ENCODE measurements at regions not wholly inside any gene's neighbourhood (a gene's known extent, or its start where the extent isn't known, plus 50 kb on each side); places are given as distances from the start of the nearest gene placed in this dataset.

DNA sequence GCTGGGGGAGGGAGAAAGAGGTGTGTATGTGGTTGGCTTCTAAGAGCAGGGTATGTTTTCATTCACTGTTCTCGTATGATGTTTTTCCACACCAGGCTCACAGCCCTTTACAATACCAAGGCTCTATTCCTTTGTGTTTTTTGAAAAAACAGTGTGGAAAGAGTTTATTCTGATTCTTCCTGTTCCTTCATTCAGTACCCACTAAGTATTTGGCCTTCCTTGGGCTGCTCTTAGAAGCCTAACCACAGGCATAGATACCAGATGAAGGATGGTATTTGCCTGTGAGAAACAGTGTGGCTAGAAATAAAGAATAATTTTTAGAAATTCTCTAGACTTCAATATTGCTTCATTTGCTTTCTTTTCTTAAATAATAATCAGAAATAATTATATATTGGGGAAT lies 518.0 kb upstream of the DIPK2B start:
- Histone ChIP-seq H3K36me3 (ENCODE audit: control insufficient read depth, insufficient read depth, low read length) (no peaks in the 10 kb centered on the region), H3K4me1 (ENCODE audit: control insufficient read depth, insufficient read depth, low read length) (no peaks in the 10 kb centered on the region; the same call in 1 of the 2 replicates), H4K91ac (ENCODE audit: insufficient read depth, low read depth, low read length) (no peak overlapping the region), H3K4me2 (ENCODE audit: low read depth, low read length) (no peak overlapping the region), H3K18ac (ENCODE audit: low read depth, low read length) (no peak overlapping the region; the same call in 1 of the 2 replicates), H3K14ac (replicated peaks; ENCODE audit: low read depth, low read length) (no peak overlapping the region), H3K79me1 (ENCODE audit: low read depth in 1 of 2, low read length in 2 of 2) (peaks cover 0 to 4% of the 10 kb centered on the region in 2 experiments; a peak in 1 of 4 replicates), H3K9ac (ENCODE audit: low read depth, low read length) (no peak overlapping the region), H3K9me1 (ENCODE audit: insufficient read depth, low read length) (no peaks in the 10 kb centered on the region), H3K9me3 (ENCODE audit: control insufficient read depth, insufficient read depth, low read length) (no peaks in the 10 kb centered on the region), H3K27ac (ENCODE audit: insufficient read depth, low read length) (no peak overlapping the region), H2BK20ac (ENCODE audit: low read depth, low read length) (peak overlapping the region; percentile 69; the same call in 1 of the 2 replicates), H3K4me3 (ENCODE audit: insufficient read depth, low read depth, low read length) (no peak overlapping the region), H2BK120ac (ENCODE audit: low read depth, low read length) (peak overlapping the region; percentile 2; the same call in 1 of the 2 replicates), H3K23ac (ENCODE audit: low read depth, low read length) (no peak overlapping the region), H4K5ac (ENCODE audit: low read depth, low read length) (no peak overlapping the region), H4K8ac (ENCODE audit: low read depth in 2 of 2, low read length in 2 of 2) (peak overlapping the region in 1 of 2 experiments; percentile 0; a peak in 1 of 4 replicates), H3K27me3 (ENCODE audit: control insufficient read depth, insufficient read depth, low read length) (no peaks in the 10 kb centered on the region), H3K56ac (ENCODE audit: extremely low read depth, insufficient read depth, low read length) (no peak overlapping the region), H2BK5ac (ENCODE audit: low read depth, low read length, poor library complexity, severe bottlenecking) (no peak overlapping the region), H4K20me1 (ENCODE audit: insufficient read depth, low read length) (no peaks in the 10 kb centered on the region), H2AK9ac (replicated peaks; ENCODE audit: low read depth, low read length, poor library complexity) (no peak overlapping the region), H2AK5ac (ENCODE audit: low read depth, low read length) (no peak overlapping the region), H3K4ac (ENCODE audit: low read depth, low read length) (no peak overlapping the region; the same call in 1 of the 2 replicates), H2BK15ac (ENCODE audit: low read depth, low read length) (no peak overlapping the region), H2AFZ (replicated peaks; ENCODE audit: low read length, poor library complexity) (no peak overlapping the region)
- in situ Hi-C loops (cut with MboI; ENCODE audit: low sequenced_read_pairs), result no loop called here
- ChIA-PET POLR2A (ENCODE audit: unreplicated experiment) (no interaction called here), CTCF (no interaction called here)
- intact Hi-C loops (cut with micrococcal nuclease), result no loop called here
- no TSS peak for BruUV-seq (replicated peaks)
- dilution Hi-C loops (cut with HindIII; ENCODE audit: low sequenced_read_pairs, unreplicated experiment), result no loop called here
- ATAC-seq (ENCODE audit: low read depth) (no peak), DNase-seq (no peak)
- TF ChIP-seq, protein P1, sequence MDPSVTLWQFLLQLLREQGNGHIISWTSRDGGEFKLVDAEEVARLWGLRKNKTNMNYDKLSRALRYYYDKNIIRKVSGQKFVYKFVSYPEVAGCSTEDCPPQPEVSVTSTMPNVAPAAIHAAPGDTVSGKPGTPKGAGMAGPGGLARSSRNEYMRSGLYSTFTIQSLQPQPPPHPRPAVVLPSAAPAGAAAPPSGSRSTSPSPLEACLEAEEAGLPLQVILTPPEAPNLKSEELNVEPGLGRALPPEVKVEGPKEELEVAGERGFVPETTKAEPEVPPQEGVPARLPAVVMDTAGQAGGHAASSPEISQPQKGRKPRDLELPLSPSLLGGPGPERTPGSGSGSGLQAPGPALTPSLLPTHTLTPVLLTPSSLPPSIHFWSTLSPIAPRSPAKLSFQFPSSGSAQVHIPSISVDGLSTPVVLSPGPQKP (IDR thresholded peaks at IDR 0.05; ENCODE audit: borderline replicate concordance, low read depth, low read length), result no peak
- TF ChIP-seq NFE2L2 (IDR thresholded peaks at IDR 0.05; ENCODE audit: low read depth, low read length), result no peak
- no peak for TF ChIP-seq CEBPB (IDR thresholded peaks at IDR 0.05; ENCODE audit: low read depth, low read length)
- no peak for TF ChIP-seq MXI1 (IDR thresholded peaks at IDR 0.05; ENCODE audit: borderline replicate concordance, low read depth, low read length)
- TF ChIP-seq CHD1 (IDR thresholded peaks at IDR 0.05; ENCODE audit: low read depth, low read length), result no peak
- TF ChIP-seq, protein P2, sequence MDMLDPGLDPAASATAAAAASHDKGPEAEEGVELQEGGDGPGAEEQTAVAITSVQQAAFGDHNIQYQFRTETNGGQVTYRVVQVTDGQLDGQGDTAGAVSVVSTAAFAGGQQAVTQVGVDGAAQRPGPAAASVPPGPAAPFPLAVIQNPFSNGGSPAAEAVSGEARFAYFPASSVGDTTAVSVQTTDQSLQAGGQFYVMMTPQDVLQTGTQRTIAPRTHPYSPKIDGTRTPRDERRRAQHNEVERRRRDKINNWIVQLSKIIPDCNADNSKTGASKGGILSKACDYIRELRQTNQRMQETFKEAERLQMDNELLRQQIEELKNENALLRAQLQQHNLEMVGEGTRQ (IDR thresholded peaks at IDR 0.05; ENCODE audit: low read depth, low read length), result no peak
- no peak for TF ChIP-seq RFX5 (IDR thresholded peaks at IDR 0.05; ENCODE audit: low read depth, low read length)
- no peak for TF ChIP-seq BHLHE40 (IDR thresholded peaks at IDR 0.05; ENCODE audit: low read depth, low read length)
- no peak for TF ChIP-seq RCOR1 (IDR thresholded peaks at IDR 0.05; ENCODE audit: insufficient replicate concordance, low read length)
- TF ChIP-seq RAD21 (IDR thresholded peaks at IDR 0.05; ENCODE audit: low read length), result no peak
- TF ChIP-seq FOS (IDR thresholded peaks at IDR 0.05; ENCODE audit: low read depth, low read length), result no peak
- no peak for TF ChIP-seq POLR2A (IDR thresholded peaks at IDR 0.05; ENCODE audit: low read depth, low read length)
- TF ChIP-seq MAFK (IDR thresholded peaks at IDR 0.05; ENCODE audit: low read depth, low read length), result no peak
- TF ChIP-seq, protein P3, sequence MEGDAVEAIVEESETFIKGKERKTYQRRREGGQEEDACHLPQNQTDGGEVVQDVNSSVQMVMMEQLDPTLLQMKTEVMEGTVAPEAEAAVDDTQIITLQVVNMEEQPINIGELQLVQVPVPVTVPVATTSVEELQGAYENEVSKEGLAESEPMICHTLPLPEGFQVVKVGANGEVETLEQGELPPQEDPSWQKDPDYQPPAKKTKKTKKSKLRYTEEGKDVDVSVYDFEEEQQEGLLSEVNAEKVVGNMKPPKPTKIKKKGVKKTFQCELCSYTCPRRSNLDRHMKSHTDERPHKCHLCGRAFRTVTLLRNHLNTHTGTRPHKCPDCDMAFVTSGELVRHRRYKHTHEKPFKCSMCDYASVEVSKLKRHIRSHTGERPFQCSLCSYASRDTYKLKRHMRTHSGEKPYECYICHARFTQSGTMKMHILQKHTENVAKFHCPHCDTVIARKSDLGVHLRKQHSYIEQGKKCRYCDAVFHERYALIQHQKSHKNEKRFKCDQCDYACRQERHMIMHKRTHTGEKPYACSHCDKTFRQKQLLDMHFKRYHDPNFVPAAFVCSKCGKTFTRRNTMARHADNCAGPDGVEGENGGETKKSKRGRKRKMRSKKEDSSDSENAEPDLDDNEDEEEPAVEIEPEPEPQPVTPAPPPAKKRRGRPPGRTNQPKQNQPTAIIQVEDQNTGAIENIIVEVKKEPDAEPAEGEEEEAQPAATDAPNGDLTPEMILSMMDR (conservative IDR thresholded peaks at IDR 0.05; ENCODE audit: low read depth, low read length), result no peak
- TF ChIP-seq SMC3 (IDR thresholded peaks at IDR 0.05; ENCODE audit: low read depth, low read length), result no peak
- no peak for TF ChIP-seq MAZ (IDR thresholded peaks at IDR 0.05; ENCODE audit: borderline replicate concordance, low read depth, low read length)
- no CpG with 5 or more reads among the region's 1 CpG for WGBS, 2 experiments (ENCODE audit: extremely low coverage in 2 of 2, insufficient read length in 1 of 2)

Measured in IMR-90 (cell line).